HG03060 (cell line): ENCODE measurements at regions not wholly inside any gene's neighbourhood (a gene's known extent, or its start where the extent isn't known, plus 50 kb on each side); places are given as distances from the start of the nearest gene placed in this dataset.

ENCODE experiments used
- ATAC-seq: cut with Tn5 transposase; IDR thresholded peaks from one replicate; pipeline ENCODE4 v1.9.1; 2021; ENCODE audit warnings: low read depth, moderate number of reproducible peaks; ENCODE audit not compliant: unreplicated experiment

GRCh38 chr2:241942416-241943208 is 73.1 kb downstream of the RTP5 start:
- ATAC-seq = no peak

- ATAC-seq = no peak
Observed at GRCh38 chr2:241943209-241943850, 73.8 kb downstream of the RTP5 start.

GRCh38 chr2:241943961-241944575 is 74.5 kb downstream of the RTP5 start:
- no peak for ATAC-seq

GRCh38 chr2:241944821-241945220 is 75.3 kb downstream of the RTP5 start:
- no peak for ATAC-seq

DNA sequence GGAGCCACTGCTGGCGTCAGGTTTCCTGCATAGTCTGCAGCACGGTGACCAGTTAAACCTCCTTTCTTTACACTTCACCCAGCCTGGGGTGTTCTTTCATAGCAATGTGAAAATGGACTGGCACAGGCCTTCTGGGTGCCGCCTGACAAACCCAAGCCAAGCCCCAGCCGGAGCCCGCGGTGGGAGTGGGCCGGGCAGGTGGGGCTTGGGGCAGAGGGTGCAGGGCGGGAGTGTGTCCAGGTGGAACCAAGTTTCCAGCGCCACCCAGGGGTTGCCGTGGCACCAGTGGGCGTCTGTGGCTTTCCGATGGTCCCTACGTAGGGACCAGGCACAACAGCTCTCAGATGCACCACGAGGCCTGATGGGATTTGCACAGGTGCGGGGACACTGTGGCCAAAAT is 75.8 kb downstream of the RTP5 start:
- no peak for ATAC-seq

DNA sequence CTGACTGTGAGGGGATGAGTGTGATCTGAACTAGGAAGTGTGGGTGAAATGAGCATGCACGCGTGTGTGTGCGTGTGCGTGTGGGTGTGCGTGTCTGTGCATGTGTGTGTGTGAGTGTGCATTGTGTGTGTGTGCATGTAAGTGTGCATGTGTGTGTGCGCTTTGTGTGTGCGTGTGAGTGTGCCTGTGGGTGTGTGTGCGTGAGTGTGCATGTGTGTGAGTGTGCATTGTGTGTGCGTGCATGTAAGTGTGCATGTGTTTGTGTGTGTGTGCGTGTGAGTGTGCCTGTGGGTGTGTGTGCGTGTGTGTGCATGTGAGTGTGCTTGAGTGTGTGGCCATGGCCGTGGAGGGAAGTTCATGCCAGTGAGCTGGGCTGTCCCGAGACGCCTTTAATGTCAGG is 76.3 kb downstream of the RTP5 start:
- ATAC-seq = no peak

GRCh38 chr2:241946306-241947003 is 76.9 kb downstream of the RTP5 start:
- ATAC-seq = no peak

DNA sequence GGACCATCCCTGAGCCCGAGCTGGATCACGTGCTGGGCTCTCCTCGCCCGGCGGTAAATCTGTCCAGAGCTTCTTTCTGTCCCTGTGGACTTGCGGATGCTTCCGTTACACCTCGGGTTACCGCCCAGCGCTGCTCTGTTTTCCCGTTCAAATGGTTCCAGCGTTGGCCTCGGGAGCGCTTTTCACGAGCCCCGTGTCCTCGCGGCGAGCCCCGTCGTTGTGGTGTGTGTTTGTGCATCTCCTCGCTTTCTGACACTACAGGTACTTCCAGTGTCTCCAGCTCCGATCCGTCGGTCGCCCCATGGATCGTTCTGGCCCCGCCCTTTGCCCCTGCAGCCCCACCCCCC is 77.4 kb downstream of the RTP5 start:
- ATAC-seq = no peak

- no peak for ATAC-seq
Observed at GRCh38 chr2:241947401-241947800, 77.9 kb downstream of the RTP5 start.

GRCh38 chr2:241947876-241948275 is 78.3 kb downstream of the RTP5 start:
- ATAC-seq = no peak

- ATAC-seq = no peak
Observed at GRCh38 chr2:241948299-241948897, 78.9 kb downstream of the RTP5 start.

- no peak for ATAC-seq
Observed at GRCh38 chr2:241948901-241949735, 79.6 kb downstream of the RTP5 start.

DNA sequence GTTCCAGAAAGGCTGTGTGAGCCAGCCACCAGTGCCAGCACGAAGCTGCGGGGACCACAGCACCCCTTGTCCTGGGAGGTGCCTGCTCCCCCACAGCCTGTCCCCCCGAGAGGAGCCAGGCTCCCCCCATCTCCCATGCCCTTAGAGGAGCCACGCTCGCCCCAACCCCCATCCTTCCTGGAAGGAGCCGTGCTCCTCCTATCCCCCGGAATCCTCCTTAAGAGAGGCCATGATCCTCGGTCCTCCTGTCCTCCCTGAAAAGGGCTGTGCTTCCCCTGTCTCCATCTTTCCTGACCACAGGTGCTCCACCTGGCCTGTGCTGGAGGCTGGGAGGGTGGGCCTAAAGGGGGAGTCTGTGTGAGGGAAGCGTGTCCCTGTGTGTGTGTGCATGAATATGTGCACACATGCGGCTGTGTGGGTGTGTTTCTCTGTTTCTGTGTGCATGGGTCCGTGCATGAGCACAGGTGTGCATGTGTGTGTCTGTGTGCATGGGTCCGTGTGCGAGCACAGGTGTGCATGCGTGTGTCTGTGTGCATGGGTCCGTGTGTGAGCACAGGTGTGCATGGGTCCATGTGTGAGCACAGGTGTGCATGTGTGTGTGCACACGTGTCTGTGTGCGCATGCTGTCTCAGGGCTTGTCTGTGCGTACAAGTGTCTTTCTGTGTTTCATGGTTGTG is 80.3 kb downstream of the RTP5 start:
- no peak for ATAC-seq

GRCh38 chr2:241950413-241951315 is 81.1 kb downstream of the RTP5 start:
- no peak for ATAC-seq

- no peak for ATAC-seq
Observed at GRCh38 chr2:241951316-241951700, 81.8 kb downstream of the RTP5 start.

DNA sequence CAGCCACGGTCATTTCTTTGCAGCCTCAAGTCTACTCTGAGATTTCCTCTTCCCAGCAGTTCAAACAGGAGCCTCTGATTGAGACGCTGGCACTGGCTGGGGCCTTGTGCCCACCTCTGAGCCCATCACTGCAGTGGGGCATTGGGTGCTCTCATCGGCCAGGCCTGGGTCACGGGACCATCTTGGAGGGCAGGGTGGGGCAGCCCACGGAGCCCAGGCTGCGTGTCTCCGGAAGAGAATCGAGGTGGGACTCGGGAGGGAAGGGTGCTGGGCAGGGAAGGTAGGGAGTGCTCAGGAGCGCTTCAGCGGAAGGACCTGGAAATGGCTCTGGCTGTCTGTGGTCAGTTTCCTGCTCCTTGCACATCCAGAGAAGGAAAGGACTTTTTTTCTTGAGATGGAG is 82.4 kb downstream of the RTP5 start:
- no peak for ATAC-seq

DNA sequence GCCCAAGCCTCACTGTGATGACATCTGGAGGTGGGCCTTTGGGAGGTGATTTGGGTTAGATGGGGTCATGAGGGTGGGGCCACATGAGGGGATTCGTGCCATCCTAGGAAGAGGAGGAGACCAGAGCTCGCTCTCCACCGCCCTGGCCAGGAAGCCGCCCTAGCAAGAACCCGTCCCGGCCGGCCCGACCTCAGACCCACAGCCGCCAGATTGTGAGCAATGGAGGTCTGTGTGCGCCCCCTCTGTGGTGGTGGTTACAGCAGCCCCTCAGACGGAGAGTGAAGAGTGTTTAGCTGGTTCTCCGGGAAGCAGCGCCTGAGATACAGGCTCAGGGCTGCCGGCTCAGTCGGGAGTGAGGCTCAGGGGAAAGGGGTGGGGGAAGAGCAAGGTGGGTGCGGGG is 83.3 kb downstream of the RTP5 start:
- no peak for ATAC-seq

DNA sequence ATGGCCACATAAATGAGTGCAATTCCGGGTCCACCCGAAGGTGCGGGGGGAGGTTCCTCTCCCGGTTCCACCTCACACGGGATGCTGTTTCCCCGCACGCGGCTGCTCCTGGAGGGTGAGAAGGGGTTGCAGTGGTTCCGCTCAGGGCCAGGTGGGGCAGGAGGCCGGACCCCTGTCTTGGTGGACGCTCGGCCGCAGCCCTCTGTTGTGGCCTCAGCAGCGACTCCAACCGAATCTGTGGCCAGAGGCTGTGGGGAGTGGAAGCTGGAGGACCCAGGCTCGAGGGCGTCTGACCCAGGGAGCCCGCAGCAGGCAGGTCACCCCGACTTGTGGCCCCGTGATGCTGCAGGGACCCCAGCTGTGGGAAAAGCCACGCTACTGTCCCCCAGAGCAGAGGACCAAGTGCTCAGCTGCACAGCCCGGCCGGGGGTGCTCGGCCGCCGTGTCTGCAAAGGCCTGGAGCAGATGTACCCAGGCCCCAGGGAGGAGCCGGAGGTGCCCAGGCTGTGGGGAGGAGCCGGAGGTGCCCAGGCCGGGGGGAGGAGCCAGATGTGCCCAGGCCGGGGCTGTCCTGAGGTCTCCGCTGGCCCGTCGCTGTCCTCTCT is 83.9 kb downstream of the RTP5 start:
- no peak for ATAC-seq
